ENCODE measurements at regions not wholly inside any gene's neighbourhood (a gene's known extent, or its start where the extent isn't known, plus 50 kb on each side); places are given as distances from the start of the nearest gene placed in this dataset.
"Not testable (repeated sequence)": the region's sequence is repeated elsewhere in the genome, so short reads cannot be mapped to it uniquely, and the experiment has no call there.

DNA sequence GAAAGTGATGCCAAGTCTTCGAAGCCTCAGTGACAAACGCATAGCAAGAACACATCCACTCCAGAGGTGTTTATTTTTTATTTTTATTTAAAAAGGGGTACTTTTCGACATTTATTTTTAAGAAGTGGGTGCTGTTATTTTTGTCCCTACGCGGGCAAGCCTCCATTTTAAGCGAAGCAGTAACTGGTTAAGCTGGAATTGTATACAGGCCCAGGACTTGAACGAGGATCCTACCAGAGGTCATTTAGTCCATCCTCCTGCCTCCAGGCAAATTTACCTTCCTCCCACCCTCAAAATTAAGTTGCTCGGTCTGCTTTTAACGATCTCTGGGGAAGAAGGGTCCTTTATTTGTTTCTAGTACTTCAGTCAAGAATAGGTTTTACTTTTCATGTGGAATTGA is 130.6 kb upstream of the PLEKHM1 start:
- not testable (repeated sequence) for H3K27ac Mint-ChIP-seq, H3K36me3 Mint-ChIP-seq, H3K9me3 Mint-ChIP-seq, DNase-seq, H3K4me1 Mint-ChIP-seq, H3K27me3 Mint-ChIP-seq
- H3K4me3 Mint-ChIP-seq: peak overlapping the region; percentile 40

DNA sequence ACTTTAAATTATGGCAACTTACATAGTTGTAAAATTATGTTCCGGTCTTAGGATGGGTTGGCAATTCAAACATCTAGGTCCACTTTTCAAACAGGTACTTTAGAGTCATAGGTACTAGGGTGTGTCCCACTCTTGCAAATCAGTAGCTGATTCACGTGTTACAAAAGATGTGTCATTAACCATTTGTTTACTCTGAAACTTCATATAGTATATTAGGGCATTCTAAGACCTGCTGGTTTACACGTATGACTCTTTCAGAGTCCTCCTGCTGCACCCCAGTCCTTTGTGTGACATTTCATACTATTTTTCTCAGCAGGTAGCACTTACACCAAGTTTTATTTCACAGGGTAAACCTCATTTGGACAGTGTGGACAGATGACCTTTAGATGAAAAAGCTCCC is 131.8 kb upstream of the PLEKHM1 start:
- H3K4me1 Mint-ChIP-seq, DNase-seq, H3K9me3 Mint-ChIP-seq, H3K4me3 Mint-ChIP-seq, H3K27ac Mint-ChIP-seq, H3K36me3 Mint-ChIP-seq, H3K27me3 Mint-ChIP-seq: not testable (repeated sequence)

GRCh38 chr17:45628019-45628418 is 137.5 kb upstream of the PLEKHM1 start:
- Mint-ChIP-seq H3K4me1 (peaks cover 2% of the 10 kb centered on the region), H3K27me3 (no peaks in the 10 kb centered on the region), H3K9me3 (no peaks in the 10 kb centered on the region), H3K4me3 (no peak overlapping the region), H3K36me3 (peaks cover 18% of the 10 kb centered on the region), H3K27ac (no peak overlapping the region)
- DNase-seq: no peak

- H3K9me3 Mint-ChIP-seq: no peaks in the 10 kb centered on the region
- peaks cover 2% of the 10 kb centered on the region for H3K4me1 Mint-ChIP-seq
- H3K27ac Mint-ChIP-seq: no peak overlapping the region
- H3K4me3 Mint-ChIP-seq: no peak overlapping the region
- no peaks in the 10 kb centered on the region for H3K27me3 Mint-ChIP-seq
- DNase-seq: no peak
- H3K36me3 Mint-ChIP-seq: peaks cover 18% of the 10 kb centered on the region
These were observed 141.4 kb upstream of the PLEKHM1 start for GRCh38 chr17:45631941-45632340.

GRCh38 chr17:45639297-45639849 is 144.7 kb upstream of the CRHR1 start:
- no peaks in the 10 kb centered on the region for H3K27me3 Mint-ChIP-seq
- no peak overlapping the region for H3K27ac Mint-ChIP-seq
- H3K4me3 Mint-ChIP-seq: no peak overlapping the region
- DNase-seq: no peak
- peaks cover 9% of the 10 kb centered on the region for H3K4me1 Mint-ChIP-seq
- no peaks in the 10 kb centered on the region for H3K9me3 Mint-ChIP-seq
- H3K36me3 Mint-ChIP-seq: no peaks in the 10 kb centered on the region

- no peaks in the 10 kb centered on the region for H3K27me3 Mint-ChIP-seq
- H3K9me3 Mint-ChIP-seq: no peaks in the 10 kb centered on the region
- H3K27ac Mint-ChIP-seq: no peak overlapping the region
- H3K4me1 Mint-ChIP-seq: peaks cover 10% of the 10 kb centered on the region
- peak; percentile 61 for DNase-seq
- no peaks in the 10 kb centered on the region for H3K36me3 Mint-ChIP-seq
- H3K4me3 Mint-ChIP-seq: no peak overlapping the region
These were observed 143.8 kb upstream of the CRHR1 start for GRCh38 chr17:45640141-45640850.

DNA sequence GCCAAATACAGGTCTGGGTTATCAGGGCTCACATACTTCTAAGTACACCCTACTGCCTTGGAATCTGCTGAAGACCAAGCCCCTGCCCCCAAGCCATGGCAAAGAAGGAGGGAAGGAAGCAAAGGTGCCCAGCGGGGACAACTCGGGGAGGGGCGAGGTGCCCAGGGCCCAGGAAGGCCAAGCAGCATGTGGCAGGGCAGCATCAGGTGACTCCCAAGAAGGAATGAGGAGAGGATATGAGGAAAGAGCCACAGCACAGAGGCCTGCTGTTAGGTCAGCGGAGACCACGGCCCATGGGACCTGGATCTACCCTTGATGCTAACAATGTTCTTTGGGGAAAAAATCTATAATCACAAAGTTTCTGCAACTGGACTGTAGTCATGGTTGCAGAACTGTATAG is 142.6 kb upstream of the CRHR1 start:
- no peak overlapping the region for H3K4me3 Mint-ChIP-seq
- H3K27me3 Mint-ChIP-seq: no peaks in the 10 kb centered on the region
- DNase-seq: no peak
- no peak overlapping the region for H3K27ac Mint-ChIP-seq
- H3K36me3 Mint-ChIP-seq: no peaks in the 10 kb centered on the region
- H3K9me3 Mint-ChIP-seq: no peaks in the 10 kb centered on the region
- H3K4me1 Mint-ChIP-seq: peaks cover 14% of the 10 kb centered on the region

DNA sequence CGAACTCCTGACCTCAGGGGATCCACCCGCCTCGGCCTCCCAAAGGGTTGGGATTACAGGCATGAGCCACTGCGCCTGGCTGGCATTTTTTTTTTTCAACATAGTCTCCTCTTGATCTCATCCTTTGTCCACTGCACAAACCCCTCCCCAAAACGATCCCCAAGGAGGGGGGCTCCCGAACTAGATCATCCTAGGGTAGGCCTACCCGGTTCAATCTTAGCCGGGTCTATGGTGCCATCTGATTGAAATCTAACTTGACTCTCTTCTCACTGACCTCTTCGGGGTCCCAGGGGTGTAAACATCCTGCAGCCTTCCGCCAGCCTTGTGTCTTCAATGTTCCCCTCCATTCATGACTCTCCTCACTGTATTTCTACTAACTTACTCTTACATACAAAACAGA is 140.5 kb upstream of the CRHR1 start:
- Mint-ChIP-seq H3K36me3 (no peaks in the 10 kb centered on the region), H3K27ac (no peak overlapping the region), H3K4me3 (no peak overlapping the region), H3K9me3 (no peaks in the 10 kb centered on the region), H3K4me1 (peaks cover 17% of the 10 kb centered on the region), H3K27me3 (no peaks in the 10 kb centered on the region)
- no peak for DNase-seq

DNA sequence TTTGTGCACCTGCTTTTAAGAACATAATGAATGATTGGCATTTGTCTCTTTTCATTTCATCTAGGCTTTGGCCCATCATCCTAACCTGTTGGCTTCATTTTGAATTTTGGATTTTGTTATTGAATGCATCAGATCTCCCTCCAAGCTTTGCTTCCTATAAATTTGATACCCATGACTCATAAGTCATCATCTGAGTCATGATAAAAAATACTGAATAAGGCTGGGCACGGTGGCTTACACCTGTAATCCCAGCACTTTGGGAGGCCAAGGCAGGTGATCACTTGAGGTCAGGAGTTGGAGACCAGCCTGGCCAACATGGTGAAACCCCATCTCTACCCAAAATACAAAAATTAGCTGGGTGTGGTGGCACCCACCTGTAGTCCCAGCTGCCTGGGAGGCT is 139.5 kb upstream of the CRHR1 start:
- H3K4me3 Mint-ChIP-seq, H3K27ac Mint-ChIP-seq, H3K27me3 Mint-ChIP-seq, H3K36me3 Mint-ChIP-seq, DNase-seq, H3K9me3 Mint-ChIP-seq: not testable (repeated sequence)
- peaks cover 17% of the 10 kb centered on the region for H3K4me1 Mint-ChIP-seq

- no peaks in the 10 kb centered on the region for H3K36me3 Mint-ChIP-seq
- no peak overlapping the region for H3K4me3 Mint-ChIP-seq
- no peaks in the 10 kb centered on the region for H3K27me3 Mint-ChIP-seq
- H3K27ac Mint-ChIP-seq: no peak overlapping the region
- H3K9me3 Mint-ChIP-seq: no peaks in the 10 kb centered on the region
- peaks cover 11% of the 10 kb centered on the region for H3K4me1 Mint-ChIP-seq
- DNase-seq: no peak
These were observed 138.8 kb upstream of the CRHR1 start for GRCh38 chr17:45645330-45645729.

DNA sequence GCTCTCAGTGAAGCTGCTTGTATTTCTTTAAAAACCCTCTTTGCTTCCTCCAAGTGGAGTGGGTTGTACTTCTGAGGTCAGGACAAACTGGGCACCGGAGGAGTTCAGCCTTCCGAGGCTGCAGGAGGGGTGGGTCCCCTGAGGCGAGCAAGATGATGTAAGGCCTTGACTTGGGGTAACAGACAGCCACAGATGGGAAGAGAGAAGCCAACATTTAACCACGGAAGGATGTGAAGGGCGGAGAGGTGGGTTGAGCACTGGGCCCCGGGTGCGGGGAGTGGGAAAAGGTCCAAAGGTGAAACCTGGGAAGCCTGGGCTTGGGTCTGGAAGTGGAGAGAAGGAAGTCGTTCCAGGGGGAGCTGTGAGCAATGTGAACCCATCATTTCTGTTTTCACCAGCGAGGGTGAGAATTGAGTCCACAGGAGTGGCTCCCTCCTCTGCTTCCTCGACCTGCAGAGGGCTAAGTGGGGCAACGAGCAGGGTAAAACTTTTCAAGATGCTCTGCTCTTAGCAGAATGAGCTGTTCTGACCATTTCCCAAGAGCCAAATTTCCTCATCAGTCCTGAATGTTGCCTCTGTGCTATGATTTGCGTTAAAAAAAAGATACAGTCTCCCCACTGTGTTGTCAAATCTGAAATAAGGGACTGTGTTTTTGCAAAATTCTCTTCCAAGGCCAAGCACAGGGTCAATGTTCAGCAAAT is 137.7 kb upstream of the CRHR1 start:
- no peak overlapping the region for H3K27ac Mint-ChIP-seq
- no peaks in the 10 kb centered on the region for H3K9me3 Mint-ChIP-seq
- no peak overlapping the region for H3K4me3 Mint-ChIP-seq

DNA sequence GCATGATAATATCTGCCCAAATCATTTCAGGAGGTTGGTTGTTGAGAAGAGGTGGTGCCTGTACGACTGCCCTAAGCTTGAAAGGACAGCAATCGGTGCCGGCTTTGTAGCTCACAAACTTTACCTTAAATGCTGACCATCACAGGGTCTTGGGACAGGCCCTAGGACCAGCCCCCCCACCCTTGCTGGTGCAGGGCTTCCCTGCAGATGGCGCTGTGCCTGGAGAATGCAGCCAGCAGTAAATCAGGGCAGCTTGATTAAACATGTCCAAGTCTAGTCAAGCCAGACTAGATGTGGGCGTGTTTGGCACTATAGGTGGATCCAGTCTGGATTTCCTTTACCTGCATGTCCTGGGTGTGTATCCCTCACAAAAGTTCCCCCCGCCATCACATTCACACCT is 135.5 kb upstream of the CRHR1 start:
- H3K27ac Mint-ChIP-seq: no peak overlapping the region
- no peak for DNase-seq
- H3K4me1 Mint-ChIP-seq: peaks cover 9% of the 10 kb centered on the region
- H3K9me3 Mint-ChIP-seq: no peaks in the 10 kb centered on the region
- no peaks in the 10 kb centered on the region for H3K27me3 Mint-ChIP-seq
- H3K4me3 Mint-ChIP-seq: no peak overlapping the region
- no peaks in the 10 kb centered on the region for H3K36me3 Mint-ChIP-seq

More for the DNA sequence above, 137.7 kb upstream of the CRHR1 start:
- Mint-ChIP-seq H3K36me3 (no peaks in the 10 kb centered on the region), H3K27me3 (no peaks in the 10 kb centered on the region), H3K4me1 (peaks cover 9% of the 10 kb centered on the region)
- no peak for DNase-seq

DNA sequence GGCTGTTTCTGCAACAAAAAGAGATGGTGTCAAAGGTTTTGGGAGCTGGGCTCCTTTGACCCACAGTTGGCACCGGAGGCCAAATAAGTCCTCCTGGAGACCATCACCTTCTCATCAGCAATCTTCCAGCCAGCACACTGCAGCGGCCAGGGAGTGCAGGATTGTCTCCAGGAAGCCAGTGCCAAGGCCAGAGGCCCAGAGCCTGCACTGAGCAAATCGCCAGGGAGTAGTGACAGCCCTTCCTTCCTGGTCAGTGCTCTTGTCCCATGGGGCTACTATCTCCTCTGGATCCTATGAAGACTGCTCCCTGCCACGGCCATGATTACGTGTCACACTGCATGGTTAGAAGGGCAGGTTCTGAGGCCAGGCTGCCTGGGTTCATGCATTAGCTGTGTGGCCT is 134.3 kb upstream of the CRHR1 start:
- Mint-ChIP-seq H3K4me3 (no peak overlapping the region), H3K36me3 (no peaks in the 10 kb centered on the region), H3K9me3 (no peaks in the 10 kb centered on the region), H3K27ac (no peak overlapping the region), H3K27me3 (no peaks in the 10 kb centered on the region), H3K4me1 (peaks cover 7% of the 10 kb centered on the region)
- no peak for DNase-seq

DNA sequence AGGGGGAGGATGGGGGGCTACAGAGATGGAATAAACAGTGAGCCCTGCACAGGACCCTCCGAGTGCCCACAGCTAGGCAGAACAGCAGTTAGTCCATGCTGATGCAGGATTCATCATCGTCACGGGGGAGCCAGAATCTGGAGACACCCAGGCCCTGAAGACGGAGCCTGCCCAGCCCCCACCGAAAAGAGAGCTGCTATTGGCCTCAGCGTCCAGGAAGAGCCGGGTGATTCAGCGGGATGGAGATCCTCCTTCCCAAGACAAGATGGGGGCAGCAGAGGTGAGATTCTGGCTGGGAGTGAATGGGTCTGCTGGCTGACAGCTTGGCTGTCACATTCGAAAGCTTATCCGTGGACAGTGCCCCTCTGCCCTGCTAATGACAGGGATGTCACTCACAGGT is 133.6 kb upstream of the CRHR1 start:
- DNase-seq: no peak
- Mint-ChIP-seq H3K36me3 (no peaks in the 10 kb centered on the region), H3K27me3 (peaks cover 3% of the 10 kb centered on the region), H3K4me3 (no peak overlapping the region), H3K27ac (no peak overlapping the region), H3K9me3 (no peaks in the 10 kb centered on the region), H3K4me1 (peaks cover 7% of the 10 kb centered on the region)

DNA sequence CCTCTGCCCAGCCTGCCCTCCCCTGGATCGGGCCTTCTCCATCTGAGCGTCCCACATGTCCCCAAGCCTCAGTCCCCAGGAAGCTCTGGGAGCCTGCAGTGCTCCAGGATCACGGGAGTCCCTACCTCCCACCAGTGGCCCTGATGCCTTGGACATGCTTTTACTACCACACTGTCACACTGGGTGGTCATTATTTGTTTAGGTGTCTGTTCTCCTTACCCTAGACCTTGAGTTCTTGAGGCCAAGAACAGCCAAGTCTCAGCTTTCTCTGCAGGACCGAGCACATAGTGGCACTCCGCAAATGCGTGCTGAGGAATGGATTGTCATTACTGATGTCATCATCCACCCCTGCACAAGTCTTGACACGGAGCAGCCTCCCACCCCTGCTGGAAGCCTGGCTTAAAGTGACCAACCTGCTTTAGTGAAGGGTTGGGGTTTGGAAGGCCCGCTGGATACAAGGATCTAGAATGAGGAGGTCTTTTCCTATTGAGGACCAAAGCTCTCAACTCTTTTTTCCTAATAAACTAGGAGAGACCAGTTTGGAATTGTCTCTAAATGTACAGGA is 132.9 kb upstream of the CRHR1 start:
- H3K4me1 Mint-ChIP-seq: peaks cover 4% of the 10 kb centered on the region
- DNase-seq: no peak
- peaks cover 3% of the 10 kb centered on the region for H3K27me3 Mint-ChIP-seq
- H3K9me3 Mint-ChIP-seq: no peaks in the 10 kb centered on the region
- no peaks in the 10 kb centered on the region for H3K36me3 Mint-ChIP-seq
- H3K4me3 Mint-ChIP-seq: no peak overlapping the region
- H3K27ac Mint-ChIP-seq: no peak overlapping the region

DNA sequence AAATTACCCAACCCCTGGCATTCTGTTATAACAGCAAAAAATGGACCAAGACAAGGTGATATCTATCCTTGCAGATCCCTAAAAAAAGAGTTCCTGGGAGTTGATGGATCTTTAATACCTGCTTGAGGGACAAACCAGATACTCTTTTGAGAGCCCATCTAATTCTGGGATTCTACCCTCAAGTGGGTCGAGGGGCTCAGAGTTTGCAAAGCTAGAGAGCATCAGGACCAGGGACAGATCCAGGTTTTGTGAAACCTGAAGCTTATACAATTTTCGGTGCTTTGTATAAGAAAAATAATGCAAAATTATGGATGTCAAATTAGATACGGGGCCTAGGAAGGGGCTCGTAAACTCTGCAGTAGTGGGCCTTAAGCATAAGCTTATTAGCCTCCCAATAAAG is 130.5 kb upstream of the CRHR1 start:
- H3K4me3 Mint-ChIP-seq: no peak overlapping the region
- DNase-seq: no peak
- H3K36me3 Mint-ChIP-seq: no peaks in the 10 kb centered on the region
- H3K27me3 Mint-ChIP-seq: peaks cover 3% of the 10 kb centered on the region
- H3K27ac Mint-ChIP-seq: no peak overlapping the region
- H3K4me1 Mint-ChIP-seq: no peaks in the 10 kb centered on the region
- no peaks in the 10 kb centered on the region for H3K9me3 Mint-ChIP-seq
